WI38 (cell line): ENCODE measurements at regions not wholly inside any gene's neighbourhood (a gene's known extent, or its start where the extent isn't known, plus 50 kb on each side); places are given as distances from the start of the nearest gene placed in this dataset.

Source experiments
- H3K4me3 ChIP-seq: 2 replicates; pipeline ENCODE4 v1.5.1; 2011; ENCODE audit warnings: low read depth, mild to moderate bottlenecking, control low read depth, low read length
- TF ChIP-seq, protein P1 (sequence below): IDR thresholded peaks from 2 replicates; pipeline ENCODE4 v1.5.1; 2012; ENCODE audit warnings: low read depth, mild to moderate bottlenecking, control low read depth, low read length

DNA sequence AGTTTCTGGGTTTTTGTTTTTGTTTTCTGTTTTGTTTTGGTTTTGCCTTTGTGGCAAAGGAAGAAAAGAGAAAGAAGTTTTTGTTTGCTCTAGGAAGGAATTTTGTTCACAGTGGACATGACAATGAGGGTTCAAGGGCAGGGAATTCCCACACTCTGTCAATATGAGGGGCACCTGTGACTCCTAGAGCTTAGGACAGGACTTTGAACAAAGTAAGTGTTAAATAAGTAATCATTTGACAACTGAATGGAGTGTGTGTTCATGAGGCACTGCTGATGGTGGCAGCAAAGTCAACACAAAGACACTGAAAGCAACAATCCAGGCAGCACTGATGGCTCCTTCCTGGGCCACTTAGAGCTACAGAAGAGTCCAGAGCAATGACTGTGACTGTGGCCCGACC is 1381.1 kb upstream of the LRRTM3 start:
- H3K4me3 ChIP-seq = no peak overlapping the region
- TF ChIP-seq, protein P1, sequence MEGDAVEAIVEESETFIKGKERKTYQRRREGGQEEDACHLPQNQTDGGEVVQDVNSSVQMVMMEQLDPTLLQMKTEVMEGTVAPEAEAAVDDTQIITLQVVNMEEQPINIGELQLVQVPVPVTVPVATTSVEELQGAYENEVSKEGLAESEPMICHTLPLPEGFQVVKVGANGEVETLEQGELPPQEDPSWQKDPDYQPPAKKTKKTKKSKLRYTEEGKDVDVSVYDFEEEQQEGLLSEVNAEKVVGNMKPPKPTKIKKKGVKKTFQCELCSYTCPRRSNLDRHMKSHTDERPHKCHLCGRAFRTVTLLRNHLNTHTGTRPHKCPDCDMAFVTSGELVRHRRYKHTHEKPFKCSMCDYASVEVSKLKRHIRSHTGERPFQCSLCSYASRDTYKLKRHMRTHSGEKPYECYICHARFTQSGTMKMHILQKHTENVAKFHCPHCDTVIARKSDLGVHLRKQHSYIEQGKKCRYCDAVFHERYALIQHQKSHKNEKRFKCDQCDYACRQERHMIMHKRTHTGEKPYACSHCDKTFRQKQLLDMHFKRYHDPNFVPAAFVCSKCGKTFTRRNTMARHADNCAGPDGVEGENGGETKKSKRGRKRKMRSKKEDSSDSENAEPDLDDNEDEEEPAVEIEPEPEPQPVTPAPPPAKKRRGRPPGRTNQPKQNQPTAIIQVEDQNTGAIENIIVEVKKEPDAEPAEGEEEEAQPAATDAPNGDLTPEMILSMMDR = no peak

DNA sequence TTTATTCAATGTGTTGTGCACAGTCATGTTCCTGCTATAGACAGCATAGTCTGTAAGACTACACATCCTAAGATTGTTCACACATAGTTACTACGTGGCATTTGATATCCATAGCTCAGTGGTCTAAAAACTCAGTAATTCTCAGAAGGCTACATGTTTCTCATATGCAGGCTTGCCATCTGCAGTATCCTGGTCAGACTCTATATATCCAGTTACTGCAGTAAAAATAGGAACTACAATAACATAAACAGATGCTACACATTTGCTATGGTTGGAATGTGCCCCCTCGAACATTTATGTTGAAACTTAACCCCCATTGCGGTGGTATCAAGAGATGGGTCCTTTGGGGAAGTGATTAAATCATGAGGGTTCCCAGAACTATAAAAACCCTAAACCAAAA is 1377.8 kb upstream of the LRRTM3 start:
- TF ChIP-seq, protein P1 = no peak
- no peak overlapping the region for H3K4me3 ChIP-seq

GRCh38 chr10:65550761-65551160 is 1375.1 kb upstream of the LRRTM3 start:
- H3K4me3 ChIP-seq = no peak overlapping the region
- TF ChIP-seq, protein P1 = no peak

- TF ChIP-seq, protein P1 = no peak
- H3K4me3 ChIP-seq = no peak overlapping the region
Measured at GRCh38 chr10:65555192-65555591, 1370.6 kb upstream of the LRRTM3 start.

- TF ChIP-seq, protein P1 = no peak
- no peak overlapping the region for H3K4me3 ChIP-seq
Measured at GRCh38 chr10:65556006-65556405, 1369.8 kb upstream of the LRRTM3 start.

GRCh38 chr10:65559369-65559768 is 1366.5 kb upstream of the LRRTM3 start:
- TF ChIP-seq, protein P1 = no peak

GRCh38 chr10:65565246-65565645 is 1360.6 kb upstream of the LRRTM3 start:
- TF ChIP-seq, protein P1 = no peak
- H3K4me3 ChIP-seq = no peak overlapping the region

More at GRCh38 chr10:65559369-65559768, 1366.5 kb upstream of the LRRTM3 start:
- H3K4me3 ChIP-seq = no peak overlapping the region
